GM18909 (cell line): ENCODE measurements at regions not wholly inside any gene's neighbourhood (a gene's known extent, or its start where the extent isn't known, plus 50 kb on each side); places are given as distances from the start of the nearest gene placed in this dataset.
"Not testable (repeated sequence)": the region's sequence is repeated elsewhere in the genome, so short reads cannot be mapped to it uniquely, and the experiment has no call there.

ENCODE experiments used
- ATAC-seq: cut with Tn5 transposase; IDR thresholded peaks from one replicate; pipeline ENCODE4 v1.9.1; 2021; ENCODE audit warnings: mild to moderate bottlenecking; ENCODE audit not compliant: unreplicated experiment, poor library complexity

DNA sequence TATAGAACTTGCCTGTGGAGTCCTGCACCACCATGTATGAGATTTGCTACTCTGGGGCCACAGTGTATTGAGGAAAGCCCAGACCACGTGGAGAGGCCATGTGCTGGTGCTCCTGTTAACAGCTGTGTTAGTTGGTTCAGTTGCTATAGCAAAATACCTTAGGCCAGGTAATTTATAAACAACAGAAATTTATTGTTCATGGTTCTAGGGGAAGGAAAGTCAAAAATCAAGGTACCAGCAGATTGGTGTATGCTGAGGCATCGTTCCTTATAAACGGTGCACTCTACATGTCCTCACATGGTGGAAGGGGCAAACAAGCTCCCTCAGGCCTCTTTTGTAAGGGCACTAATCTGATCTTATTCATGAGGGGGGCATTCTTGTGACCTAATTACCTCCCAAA lies 135.9 kb upstream of the FOXN2 start:
- ATAC-seq: no peak

DNA sequence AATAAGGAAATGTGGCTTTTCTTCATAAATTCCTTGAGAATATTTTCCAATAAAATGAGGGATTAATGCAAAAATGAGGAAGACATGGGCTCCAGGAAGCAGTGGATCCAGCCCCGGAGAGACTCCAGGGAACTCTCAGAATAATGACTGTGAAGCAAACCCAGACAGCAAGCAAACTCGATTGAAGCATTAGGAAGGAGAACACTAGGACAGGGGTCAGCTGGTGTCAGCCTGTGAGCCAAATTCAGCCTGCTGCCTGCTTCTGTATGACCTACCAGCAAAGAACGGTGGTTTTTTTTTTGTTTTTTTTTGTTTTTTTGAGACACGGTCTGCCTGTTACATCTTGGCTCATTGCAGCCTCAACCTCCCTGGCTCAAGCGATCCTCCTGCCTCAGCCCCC lies 133.9 kb upstream of the FOXN2 start:
- no peak for ATAC-seq

DNA sequence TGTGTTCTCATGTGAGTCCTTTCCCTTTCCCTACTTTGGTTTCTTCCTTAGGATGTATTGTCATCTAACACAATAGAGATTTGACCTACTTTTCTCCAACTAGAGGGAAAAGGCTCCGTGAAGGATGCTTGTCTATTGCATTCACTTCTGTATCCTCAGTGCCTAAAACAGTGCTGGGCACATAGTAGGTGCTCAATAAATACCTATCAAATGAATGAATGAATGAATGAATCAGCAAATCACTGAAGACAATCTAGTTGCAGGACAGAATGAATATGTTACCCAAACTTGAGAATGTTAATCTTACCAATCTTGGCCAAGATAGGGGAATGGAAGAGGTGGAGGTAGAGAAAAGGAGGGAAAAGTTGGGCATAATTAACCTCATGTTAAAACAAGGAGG lies 131.2 kb upstream of the FOXN2 start:
- no peak for ATAC-seq

DNA sequence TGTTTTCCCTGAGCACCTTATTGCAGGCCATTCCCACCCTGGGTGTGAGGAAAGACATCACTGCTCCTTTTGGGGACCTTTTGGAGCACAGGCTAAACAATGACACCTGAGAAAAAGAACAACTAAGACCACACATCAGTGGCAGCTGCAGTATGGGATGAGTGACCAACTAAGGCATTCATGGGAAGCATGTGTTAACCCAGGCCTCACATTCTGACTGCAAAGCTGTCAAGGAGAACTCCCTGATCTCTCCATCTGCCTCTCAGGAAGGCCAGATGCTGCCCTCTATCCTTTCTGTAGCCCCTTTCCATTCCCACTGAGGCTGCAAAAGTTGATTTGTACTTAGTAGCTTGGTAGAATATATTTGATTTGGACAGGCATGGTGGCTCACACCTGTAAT lies 130.5 kb upstream of the FOXN2 start:
- ATAC-seq: no peak

DNA sequence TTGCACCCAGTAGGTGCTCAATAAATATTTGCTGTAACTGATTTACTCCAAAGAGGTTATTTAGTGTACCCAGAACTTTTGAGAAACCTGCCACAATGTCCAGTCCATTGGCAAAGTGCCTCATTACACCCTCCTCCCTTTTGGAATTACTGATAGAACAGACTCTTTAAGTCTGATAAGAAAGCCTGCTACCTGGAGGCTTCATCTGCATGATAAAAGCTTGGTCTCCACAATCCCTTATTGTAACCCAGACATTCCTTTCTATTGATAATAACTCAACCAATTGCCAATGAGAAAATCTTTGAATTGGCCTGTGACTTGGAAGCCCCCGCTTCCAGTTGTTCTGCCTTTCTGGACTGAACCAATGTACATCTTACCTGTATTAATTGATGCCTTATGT lies 127.0 kb upstream of the FOXN2 start:
- ATAC-seq: no peak

DNA sequence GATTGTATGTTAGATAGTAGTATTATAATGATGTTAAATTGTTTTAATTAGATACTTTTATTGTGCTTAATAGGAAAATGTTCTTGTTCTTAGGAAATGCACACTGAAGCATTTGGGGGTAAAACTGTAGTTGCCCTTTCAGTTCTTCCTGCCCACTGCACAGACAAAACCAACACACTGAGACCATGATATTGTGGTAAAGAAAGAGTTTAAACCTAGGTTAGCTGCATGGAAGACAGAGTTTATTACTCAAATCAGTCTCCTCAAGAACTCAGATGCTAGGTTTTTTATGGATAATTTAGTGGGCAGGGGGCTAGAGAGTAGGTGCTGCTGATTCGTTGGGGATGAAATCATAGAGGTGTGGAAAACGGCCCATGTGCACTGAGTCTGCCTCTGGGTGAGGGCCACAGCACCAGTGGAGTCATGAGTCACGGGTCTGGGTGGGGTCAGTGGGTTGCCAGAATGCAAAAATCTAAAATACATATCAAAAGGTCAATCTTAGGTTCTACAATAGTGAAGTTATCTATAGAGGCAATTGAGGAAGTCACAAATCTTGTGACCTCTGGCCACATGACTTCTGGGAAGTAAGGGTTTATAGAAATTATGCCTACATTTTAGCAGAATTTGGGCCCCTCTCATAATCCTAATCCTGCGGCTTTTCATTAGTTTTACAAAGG lies 124.8 kb upstream of the FOXN2 start:
- no peak for ATAC-seq

DNA sequence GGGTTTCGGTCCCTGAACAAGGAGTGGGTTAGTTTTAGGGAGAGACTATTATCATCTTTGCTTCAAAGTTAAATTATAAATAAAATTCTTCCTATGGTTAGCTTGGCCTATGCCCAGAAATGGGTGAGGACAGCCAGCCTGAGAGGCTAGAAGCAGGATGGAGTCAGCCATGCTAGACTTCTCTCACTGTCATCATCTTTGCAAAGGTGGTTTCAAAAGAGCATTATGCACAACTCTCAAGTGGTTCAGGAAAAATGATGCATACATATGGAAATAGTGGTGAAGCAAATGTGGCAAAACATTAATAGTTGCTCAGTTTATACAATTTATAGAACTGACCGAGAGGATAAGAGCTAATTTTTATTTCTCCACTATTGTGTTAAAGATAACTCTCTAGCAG lies 124.3 kb upstream of the FOXN2 start:
- ATAC-seq: no peak

DNA sequence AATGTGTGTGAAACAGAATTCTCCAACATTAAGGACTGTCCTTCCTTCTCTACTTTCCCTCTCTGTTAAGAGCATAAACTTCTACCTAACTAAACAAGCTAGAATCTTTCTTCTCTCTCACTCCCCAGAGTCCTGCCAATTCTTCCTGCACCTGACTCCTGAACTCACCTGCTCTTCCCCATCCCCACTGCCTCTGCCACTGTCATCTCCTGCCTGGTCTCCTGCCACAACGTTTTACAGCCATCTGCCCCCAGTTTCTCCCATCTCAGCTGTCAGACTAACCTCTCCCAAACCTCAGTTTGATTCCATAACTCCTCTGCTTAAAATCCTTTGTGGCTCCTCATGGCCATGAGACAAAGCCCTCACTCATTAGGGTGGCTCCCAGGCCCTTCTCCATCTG lies 119.8 kb upstream of the FOXN2 start:
- ATAC-seq: no peak

DNA sequence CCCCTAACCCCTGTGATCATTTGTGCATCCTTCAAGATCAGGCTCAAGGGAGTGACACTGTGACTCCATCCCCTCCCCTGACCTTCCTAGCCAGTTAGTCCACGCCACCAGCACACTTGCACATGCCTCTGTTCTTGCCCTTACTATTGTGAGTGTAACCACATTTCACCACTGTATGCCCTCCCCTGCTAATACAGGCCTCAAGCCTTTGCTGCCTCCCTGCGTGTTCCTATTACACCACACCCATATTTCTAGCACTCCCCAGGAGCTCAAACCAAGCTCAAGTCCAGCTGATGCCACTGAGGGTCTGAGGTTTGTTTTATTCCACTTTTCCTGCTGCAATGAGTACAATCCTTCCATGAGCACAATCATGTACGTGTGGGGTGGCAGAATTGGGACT lies 119.3 kb upstream of the FOXN2 start:
- ATAC-seq: no peak

DNA sequence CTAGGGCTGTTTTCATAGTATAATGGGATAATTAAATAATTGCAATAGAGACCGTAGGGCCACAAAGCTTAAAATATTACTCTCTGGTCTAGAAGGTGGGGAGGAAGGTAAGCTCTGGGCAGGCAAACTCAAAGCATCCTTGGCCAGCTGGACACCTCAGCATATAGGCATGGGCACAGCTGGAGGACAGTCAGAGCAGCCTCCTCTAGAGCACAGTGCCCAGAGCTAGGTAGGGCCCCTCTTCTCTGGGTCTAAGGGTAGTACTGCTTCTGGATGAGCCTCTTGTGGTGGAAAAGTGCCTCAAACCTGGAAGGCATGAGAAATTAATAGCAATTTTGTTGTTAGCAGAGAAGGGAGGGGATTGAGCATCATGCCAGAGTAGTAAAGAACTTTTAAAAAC lies 116.9 kb upstream of the FOXN2 start:
- no peak for ATAC-seq

DNA sequence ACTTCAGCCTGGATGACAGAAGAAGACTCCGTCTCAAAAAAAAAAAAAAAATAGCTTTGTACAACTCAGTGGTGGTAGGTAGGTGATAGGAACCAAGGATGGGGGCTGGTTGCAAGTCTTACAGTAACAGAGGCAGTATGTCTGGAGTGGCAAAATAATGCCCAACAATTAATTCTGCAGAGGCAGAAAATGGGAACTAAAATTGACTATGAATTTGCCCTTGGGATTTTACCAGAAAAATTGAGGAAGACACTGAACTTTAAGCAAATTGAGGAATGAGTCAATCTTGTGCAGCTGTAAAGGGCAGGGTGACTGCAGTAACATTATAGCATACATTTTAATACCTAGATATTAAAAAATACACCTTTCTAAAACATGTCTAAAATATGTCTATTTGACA lies 116.1 kb upstream of the FOXN2 start:
- no peak for ATAC-seq

DNA sequence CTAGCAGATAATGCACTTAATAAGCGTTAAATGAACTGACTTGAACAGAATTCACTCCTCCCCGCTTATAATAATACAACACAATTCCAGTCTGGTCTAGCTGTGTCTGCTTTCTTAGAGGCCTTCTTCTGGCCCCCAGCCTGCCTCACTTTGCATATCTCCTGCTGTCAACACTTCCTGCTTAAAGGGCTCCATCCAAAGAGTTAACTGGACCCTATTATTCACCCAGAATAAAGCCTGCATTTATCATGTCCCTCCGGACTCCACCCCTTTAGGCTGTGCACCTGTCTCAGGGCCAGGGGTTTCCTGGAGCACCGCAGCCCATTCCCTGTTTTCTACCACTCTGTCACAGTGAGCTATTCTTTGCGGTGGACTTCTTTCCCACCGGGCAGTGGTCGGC lies 115.4 kb upstream of the FOXN2 start:
- ATAC-seq: no peak

DNA sequence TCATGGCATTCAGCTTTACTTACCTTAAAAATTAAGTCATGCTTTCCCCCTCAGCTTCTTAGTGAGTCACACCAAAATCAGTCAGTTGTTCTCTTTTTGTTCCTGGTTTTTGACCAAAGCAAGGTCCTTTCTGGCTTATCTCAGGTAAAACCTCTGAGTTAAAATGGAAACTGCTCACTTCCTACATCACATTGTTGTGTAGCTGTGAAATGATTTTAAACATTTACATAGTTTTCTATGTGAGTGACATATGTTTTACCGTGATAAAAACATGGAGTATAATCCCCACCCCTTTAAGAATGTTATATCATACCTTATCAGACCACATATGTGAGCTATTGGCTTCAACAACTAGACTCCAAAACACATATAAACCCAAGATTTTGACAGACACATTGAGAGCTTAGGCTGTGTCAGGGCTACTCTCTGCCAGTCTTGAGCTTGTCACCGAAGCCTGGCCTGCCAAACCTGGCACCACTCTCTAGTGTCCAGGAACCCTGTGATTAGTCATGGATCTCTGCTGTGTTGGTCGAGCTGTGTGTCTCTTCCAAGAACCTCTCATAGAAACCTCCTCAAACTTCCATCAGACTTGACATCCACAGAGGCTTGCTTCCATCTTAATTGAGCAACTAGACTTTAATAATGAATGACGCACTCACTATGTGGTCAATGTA lies 113.7 kb upstream of the FOXN2 start:
- peak; percentile 40 for ATAC-seq

DNA sequence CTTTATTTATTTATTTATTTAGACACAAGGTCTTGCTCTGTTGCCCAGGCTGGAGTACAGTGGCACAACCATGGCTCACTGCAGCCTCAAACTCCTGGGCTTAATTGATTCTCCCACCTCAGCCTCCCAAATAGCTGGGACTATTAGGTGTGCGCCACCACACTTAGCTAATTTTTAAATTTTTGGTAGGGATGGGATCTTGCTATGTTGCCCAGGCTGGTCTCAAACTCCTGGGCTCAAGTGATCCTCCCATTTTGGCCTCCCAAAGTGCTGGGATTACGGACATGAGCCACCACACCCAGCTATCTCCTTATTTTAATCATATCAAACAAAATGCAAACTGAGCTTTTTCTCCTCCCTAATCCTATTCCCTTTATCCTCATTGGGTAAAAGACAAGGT lies 113.0 kb upstream of the FOXN2 start:
- not testable (repeated sequence) for ATAC-seq

DNA sequence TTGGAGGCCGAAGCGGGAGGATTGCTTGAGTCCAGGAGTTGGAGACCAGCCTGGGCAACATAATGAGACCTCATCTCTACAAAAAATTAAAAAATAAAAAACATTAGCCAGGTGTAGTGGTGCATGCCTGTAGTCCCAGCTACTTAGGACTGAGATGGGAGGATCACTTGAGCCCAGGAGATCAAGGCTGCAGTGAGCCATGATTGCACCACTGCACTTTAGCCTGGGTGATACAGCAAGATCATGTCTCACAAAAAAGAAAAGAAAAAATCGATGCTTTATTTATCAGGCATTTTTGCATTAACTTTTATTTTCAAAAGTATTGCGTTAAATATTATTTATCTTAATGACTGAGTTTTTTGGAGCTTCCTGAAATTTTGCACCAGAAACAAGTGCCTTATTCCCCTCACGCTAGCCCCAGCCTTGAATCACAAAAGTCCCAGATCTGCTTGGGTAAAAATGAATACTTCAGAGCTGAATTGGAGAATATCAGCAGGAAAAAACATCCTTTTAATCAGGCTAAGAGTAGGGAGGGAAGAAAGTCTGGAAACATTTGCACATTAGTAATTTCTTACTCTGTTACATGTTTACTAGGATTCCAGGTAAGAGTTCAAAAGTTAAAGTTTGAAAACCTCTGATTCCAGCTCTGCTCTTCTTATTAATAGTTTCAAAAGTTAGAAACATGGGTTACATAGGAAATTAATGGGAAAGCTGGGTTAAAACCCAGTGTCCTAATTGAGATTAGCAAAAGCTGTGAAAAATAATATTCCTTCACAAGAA lies 111.4 kb upstream of the FOXN2 start:
- no peak for ATAC-seq

DNA sequence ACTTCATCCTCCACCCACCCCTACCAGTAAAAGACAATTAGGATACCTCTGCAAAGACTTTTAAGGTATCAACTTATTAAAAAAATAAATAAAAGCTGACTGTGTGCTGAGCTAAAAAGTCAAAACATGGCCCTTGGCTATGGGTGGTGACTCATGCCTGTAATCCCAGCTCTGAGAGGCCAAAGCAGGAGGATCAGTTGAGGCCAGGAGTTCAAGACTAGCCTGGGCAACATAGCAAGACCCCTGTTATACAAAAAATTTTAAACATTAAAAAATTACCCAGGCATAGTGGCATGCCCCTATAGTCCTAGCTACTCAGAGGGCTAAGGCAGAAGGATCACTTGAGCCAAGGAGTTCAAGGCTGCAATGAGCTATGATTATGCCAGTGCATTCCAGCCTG lies 110.8 kb upstream of the FOXN2 start:
- ATAC-seq: no peak

DNA sequence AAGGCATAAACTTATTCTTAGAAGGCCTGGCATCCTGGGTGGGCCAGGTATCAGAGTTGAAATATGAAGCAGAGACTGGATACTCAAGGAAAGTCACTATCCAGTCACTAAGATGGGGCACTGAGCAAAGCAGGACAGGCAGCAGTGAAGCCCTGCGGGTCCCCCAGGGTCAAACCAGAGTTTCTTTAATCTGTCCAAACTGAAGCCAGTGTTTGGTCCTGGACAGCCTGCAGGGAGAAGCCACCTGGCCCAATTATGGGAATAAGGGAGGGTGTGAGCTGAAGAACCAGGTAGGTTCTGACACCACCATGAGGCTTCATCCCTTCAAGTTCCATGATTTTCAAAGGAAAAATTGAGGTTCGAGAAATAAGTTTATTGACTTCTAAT lies 109.7 kb upstream of the FOXN2 start:
- no peak for ATAC-seq

DNA sequence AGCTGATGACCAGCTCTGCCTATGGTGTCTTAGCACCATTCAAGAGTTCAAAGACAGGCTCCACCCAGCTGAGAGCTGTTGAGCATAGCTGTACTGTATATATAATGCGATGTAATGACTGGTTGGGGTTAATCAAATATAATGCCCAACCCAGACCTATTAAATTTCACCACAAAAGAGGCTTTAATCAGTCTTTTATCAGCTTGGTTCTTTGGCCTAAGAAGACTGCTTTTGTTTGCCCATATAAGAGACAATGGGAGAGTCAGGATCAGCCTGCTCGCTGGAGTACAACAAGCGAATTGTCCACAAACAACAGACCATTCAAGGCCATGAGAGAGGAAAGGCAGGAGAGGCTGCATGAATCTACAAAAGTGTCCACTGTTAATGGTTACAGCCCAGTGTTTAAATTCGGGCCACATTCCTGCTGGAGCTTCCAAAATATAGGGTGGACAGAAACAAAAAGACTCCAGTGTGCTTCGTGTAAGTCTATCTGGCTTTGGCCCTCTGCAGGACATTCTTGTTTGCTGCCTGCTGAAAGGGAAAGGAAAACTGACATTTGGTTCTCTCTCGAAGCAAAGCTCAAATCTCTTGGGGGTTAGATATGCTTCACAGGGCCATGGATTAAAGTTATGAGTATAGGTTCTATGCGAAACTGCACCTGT lies 109.2 kb upstream of the FOXN2 start:
- ATAC-seq: peak; percentile 77

DNA sequence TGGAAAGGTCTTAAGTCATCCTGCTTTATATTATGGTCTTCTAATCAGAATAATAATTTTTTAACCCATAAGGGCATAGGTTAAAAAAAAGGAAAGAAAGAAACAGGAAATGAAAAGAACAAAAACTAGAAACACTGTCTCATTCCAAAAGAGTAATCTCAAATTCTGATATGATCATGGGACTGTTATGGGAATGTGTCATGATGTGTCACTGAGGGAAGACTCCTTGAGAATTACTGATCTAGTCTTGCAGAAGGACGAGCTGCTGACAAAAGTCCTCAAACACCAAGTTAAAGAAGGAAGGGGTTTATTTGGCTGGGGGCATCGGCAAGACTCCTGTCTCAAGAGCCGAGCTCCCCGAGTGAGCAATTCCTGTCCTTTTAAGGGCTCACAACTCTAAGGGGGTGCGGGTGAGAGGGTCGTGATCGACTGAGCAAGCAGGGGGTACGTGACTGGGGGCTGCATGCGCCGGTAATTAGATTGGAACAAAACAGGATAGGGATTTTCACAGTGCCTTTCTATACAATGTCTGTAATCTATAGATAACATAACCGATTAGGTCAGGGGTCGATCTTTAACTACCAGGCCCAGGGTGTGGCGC lies 108.3 kb upstream of the FOXN2 start:
- ATAC-seq: not testable (repeated sequence)

DNA sequence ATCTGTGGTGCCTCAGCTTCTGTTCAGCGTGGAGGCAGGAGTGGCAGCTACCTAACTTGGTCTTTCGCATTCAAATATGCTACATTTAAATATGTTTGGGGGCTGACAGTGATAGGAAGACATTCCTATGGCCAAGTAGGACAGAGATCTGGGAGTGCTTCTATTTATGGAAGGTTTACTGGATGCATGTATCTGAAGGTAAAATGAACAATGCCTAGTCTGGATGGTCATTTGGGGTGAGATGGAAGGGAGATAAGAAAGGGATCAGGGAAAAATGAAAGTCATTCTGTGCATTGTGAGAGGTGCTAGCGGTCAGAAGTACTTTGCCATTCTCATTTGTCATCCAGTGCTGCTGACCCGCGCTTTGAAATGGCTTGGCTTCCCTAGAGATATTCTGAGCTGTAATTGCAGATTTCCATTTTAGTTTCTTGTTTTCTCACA lies 107.3 kb upstream of the FOXN2 start:
- no peak for ATAC-seq

DNA sequence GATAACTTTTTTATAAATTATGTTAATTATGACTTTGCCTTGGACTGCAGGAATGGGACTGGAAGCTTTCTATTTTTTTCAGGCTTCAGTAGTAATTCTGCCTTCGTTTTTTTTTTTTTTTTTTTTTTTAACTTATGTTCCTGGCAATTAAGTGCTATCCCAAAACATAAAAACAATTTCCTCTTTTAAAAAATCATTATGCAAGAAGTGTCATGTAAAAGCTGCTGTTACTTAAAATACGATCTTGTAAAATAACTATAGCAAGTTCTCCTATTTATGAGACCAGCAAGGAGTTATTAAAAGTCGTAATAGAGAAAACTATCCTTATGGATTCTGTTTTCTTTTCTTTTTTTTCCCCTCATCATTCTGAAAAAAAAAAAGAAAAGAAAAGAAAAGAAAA lies 106.6 kb upstream of the FOXN2 start:
- ATAC-seq: no peak
